Activated naive CD4-positive, alpha-beta T cell treated with anti-CD3 and anti-CD28 coated beads, Interleukin-2, amount 50 U/mL, for 72 hours (primary cell): ENCODE measurements at regions not wholly inside any gene's neighbourhood (a gene's known extent, or its start where the extent isn't known, plus 50 kb on each side); places are given as distances from the start of the nearest gene placed in this dataset.
"Not testable (repeated sequence)": the region's sequence is repeated elsewhere in the genome, so short reads cannot be mapped to it uniquely, and the experiment has no call there.

Experiments
- ATAC-seq, 2 donors: fragments of 150-1000 bp; cut with Tn5 transposase; 2 replicates each; pipeline ENCODE4 v1.10.0; 2021; ENCODE audit warnings: mild to moderate bottlenecking in 2 of 2, moderate library complexity in 2 of 2
- DNase-seq, 2 donors: peaks; one replicate each; pipeline ENCODE4 v3.0.0; 2021 to 2022; ENCODE audit warnings: low spot score in 2 of 2
- H3K27ac Mint-ChIP-seq, 2 donors: one replicate each; pipeline ENCODE4 v1.8.0; 2022; ENCODE audit warnings: mild to moderate bottlenecking in 2 of 2, mixed read lengths in 2 of 2
- H3K36me3 Mint-ChIP-seq, 2 donors: one replicate each; pipeline ENCODE4 v1.8.0; 2022; ENCODE audit warnings: mixed read lengths in 2 of 2
- H3K9me3 Mint-ChIP-seq, 2 donors: one replicate each; pipeline ENCODE4 v1.8.0; 2022; ENCODE audit warnings: mixed read lengths in 2 of 2

DNA sequence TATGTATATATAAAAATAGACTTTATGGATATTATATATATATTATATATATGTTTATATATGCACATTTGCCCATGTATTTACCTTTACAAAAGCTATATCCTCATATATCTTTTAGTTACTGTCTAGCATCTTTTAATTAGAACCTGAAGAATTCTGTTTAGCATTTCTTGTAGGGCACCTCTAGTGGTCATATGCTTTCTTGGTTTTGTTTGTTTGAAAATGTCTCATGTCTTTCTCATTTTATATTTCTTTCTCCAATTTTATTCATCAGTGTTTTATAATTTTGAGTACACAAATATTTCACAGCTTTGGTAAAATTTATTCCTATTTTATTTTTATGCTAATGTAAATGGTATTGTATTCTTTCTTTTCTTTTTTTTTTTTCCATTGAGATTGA is 70.3 kb upstream of the SPIN4 start:
- no peak for DNase-seq
- Mint-ChIP-seq H3K27ac (no peak overlapping the region), H3K36me3 (peaks cover 11 to 15% of the 10 kb centered on the region in 2 donors), H3K9me3 (peaks cover 14 to 16% of the 10 kb centered on the region in 2 donors)
- ATAC-seq, result no peak

DNA sequence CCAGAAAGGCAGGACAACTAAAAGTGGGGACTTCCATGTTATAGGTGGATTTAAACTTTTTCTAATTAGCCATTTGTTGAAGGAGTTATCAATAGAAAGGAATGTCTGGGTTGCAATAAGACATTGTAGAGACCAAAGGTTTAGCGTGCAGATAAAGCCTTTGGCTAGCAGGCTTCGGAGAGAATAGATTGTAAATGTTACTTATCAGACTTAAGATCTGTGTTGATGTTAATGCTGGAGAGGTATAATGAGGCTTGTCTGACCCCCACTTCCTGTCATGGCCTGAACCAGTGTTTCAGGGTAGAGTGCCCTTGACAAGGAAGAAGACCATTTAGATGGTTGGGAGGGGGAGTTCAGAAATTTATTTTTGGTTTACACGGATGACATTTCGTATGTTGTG is 67.1 kb upstream of the SPIN4 start:
- DNase-seq (no peak), ATAC-seq (no peak)
- H3K36me3 Mint-ChIP-seq, result peaks cover 0 to 4% of the 10 kb centered on the region in 2 donors
- H3K27ac Mint-ChIP-seq, result no peak overlapping the region
- peaks cover 4 to 6% of the 10 kb centered on the region in 2 donors for H3K9me3 Mint-ChIP-seq

DNA sequence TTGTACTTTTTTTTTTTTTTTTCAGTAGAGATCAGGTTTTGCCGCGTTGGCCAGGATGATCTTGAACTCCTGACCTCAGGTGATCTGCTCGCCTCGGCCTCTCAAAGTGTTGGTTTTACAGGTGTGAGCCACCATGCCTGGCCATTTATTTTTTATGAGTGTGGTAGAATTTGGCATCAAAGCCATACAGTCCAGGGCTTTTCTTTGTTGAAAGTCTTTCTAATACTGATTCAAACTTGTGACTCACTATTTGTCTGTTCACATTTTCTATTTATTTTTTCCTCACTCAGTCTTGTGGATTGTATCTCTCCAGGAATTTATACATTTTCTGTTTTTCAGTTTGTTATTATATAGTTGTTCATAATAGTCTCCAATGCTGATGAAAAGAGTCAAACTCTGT is 66.5 kb upstream of the SPIN4 start:
- H3K27ac Mint-ChIP-seq, result no peak overlapping the region
- peaks cover 3 to 6% of the 10 kb centered on the region in 2 donors for H3K9me3 Mint-ChIP-seq
- H3K36me3 Mint-ChIP-seq, result peaks cover 0 to 4% of the 10 kb centered on the region in 2 donors
- DNase-seq, result no peak
- ATAC-seq, result no peak

DNA sequence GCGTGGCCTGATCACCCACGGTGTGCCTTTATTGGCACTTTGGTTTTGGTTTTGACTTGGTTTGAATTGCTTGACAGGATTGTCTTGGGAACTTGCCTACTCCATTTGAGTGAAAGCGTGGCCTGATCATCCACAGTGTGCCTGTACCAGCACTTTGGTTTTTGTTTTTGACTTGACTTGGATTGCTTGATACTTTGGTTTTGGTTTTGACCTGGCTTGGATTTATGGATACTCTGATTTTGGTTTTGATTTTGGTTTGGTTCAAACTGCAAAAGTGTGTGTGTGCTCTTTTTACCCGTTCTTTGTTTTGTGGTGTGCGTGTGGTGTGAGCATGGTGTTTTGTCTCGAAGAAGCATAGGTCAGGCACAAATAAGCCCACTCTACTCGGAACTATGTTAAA is 58.8 kb upstream of the SPIN4 start:
- not testable (repeated sequence) for ATAC-seq, H3K36me3 Mint-ChIP-seq, H3K27ac Mint-ChIP-seq, H3K9me3 Mint-ChIP-seq, DNase-seq

- DNase-seq (no peak), ATAC-seq (no peak)
- peaks cover 0 to 8% of the 10 kb centered on the region in 2 donors for H3K36me3 Mint-ChIP-seq
- H3K27ac Mint-ChIP-seq, result no peak overlapping the region
- H3K9me3 Mint-ChIP-seq, result no peaks in the 10 kb centered on the region
Measured at GRCh38 chrX:63408050-63408449, 56.9 kb upstream of the SPIN4 start.

- DNase-seq (no peak), ATAC-seq (no peak)
- H3K9me3 Mint-ChIP-seq, result no peaks in the 10 kb centered on the region
- H3K36me3 Mint-ChIP-seq, result no peaks in the 10 kb centered on the region
- H3K27ac Mint-ChIP-seq, result no peak overlapping the region
Measured at GRCh38 chrX:63404332-63404731, 53.2 kb upstream of the SPIN4 start.

GRCh38 chrX:63402106-63402505 is 51.0 kb upstream of the SPIN4 start:
- ATAC-seq (no peak), DNase-seq (no peak)
- H3K36me3 Mint-ChIP-seq, result no peaks in the 10 kb centered on the region
- H3K27ac Mint-ChIP-seq, result no peak overlapping the region
- no peaks in the 10 kb centered on the region for H3K9me3 Mint-ChIP-seq
